ENCODE measurements at regions not wholly inside any gene's neighbourhood (a gene's known extent, or its start where the extent isn't known, plus 50 kb on each side); places are given as distances from the start of the nearest gene placed in this dataset.
"Not testable (repeated sequence)": the region's sequence is repeated elsewhere in the genome, so short reads cannot be mapped to it uniquely, and the experiment has no call there.

- DNase-seq: no peak
Observed at GRCh38 chr4:25981749-25982148, 67.7 kb downstream of the SMIM20 start.

GRCh38 chr4:25982962-25983361, 68.9 kb downstream of the SMIM20 start:
- no peak for DNase-seq

GRCh38 chr4:25984266-25984665, 70.2 kb downstream of the SMIM20 start:
- DNase-seq: no peak

- no peak for DNase-seq
Observed at GRCh38 chr4:25984796-25985195, 70.8 kb downstream of the SMIM20 start.

- peak in 2 of 14 donors; percentile 18 to 22 for DNase-seq
Observed at GRCh38 chr4:25986807-25987206, 72.8 kb downstream of the SMIM20 start.

GRCh38 chr4:25991340-25991739, 77.3 kb downstream of the SMIM20 start:
- DNase-seq: peak in 2 of 14 donors; percentile 16 to 64

- no peak for DNase-seq
Observed at GRCh38 chr4:25993395-25994185, 79.6 kb downstream of the SMIM20 start.

GRCh38 chr4:25994577-25994976, 80.6 kb downstream of the SMIM20 start:
- DNase-seq: not testable (repeated sequence)

GRCh38 chr4:26000274-26000950, 86.4 kb downstream of the SMIM20 start:
- DNase-seq: no peak

GRCh38 chr4:26001413-26001812, 87.4 kb downstream of the SMIM20 start:
- DNase-seq: no peak

GRCh38 chr4:26001816-26002215, 87.8 kb downstream of the SMIM20 start:
- peak in 1 of 14 donors; percentile 32 for DNase-seq

GRCh38 chr4:26003056-26003455, 89.0 kb downstream of the SMIM20 start:
- DNase-seq: no peak

- no peak for DNase-seq
Observed at GRCh38 chr4:26004290-26004689, 90.3 kb downstream of the SMIM20 start.

GRCh38 chr4:26005764-26006163, 91.7 kb downstream of the SMIM20 start:
- no peak for DNase-seq

GRCh38 chr4:26008737-26009136, 94.7 kb downstream of the SMIM20 start:
- DNase-seq: no peak

GRCh38 chr4:26009502-26009901, 95.5 kb downstream of the SMIM20 start:
- no peak for DNase-seq

GRCh38 chr4:26010304-26010703, 96.3 kb downstream of the SMIM20 start:
- no peak for DNase-seq

- no peak for DNase-seq
Observed at GRCh38 chr4:26013629-26014028, 99.6 kb downstream of the SMIM20 start.

- peak in 7 of 14 donors; percentile 8 to 75 (median 38) for DNase-seq
Observed at GRCh38 chr4:26015133-26015651, 101.2 kb downstream of the SMIM20 start.

GRCh38 chr4:26015906-26016305, 101.9 kb downstream of the SMIM20 start:
- DNase-seq: no peak

GRCh38 chr4:26017531-26017930, 103.5 kb downstream of the SMIM20 start:
- no peak for DNase-seq

- DNase-seq: not testable (repeated sequence)
Observed at GRCh38 chr4:26017961-26018700, 104.1 kb downstream of the SMIM20 start.

- no peak for DNase-seq
Observed at GRCh38 chr4:26020083-26020668, 106.2 kb downstream of the SMIM20 start.

Measured in C1 segment of cervical spinal cord (tissue), 14 donors.